Right lung (tissue), 2 donors: ENCODE measurements at regions not wholly inside any gene's neighbourhood (a gene's known extent, or its start where the extent isn't known, plus 50 kb on each side); places are given as distances from the start of the nearest gene placed in this dataset.
"Not testable (repeated sequence)": the region's sequence is repeated elsewhere in the genome, so short reads cannot be mapped to it uniquely, and the experiment has no call there.

Experiments
- DNase-seq, 2 donors: peaks; one replicate each; pipeline ENCODE4 v3.0.0-alpha.2; 2013

DNA sequence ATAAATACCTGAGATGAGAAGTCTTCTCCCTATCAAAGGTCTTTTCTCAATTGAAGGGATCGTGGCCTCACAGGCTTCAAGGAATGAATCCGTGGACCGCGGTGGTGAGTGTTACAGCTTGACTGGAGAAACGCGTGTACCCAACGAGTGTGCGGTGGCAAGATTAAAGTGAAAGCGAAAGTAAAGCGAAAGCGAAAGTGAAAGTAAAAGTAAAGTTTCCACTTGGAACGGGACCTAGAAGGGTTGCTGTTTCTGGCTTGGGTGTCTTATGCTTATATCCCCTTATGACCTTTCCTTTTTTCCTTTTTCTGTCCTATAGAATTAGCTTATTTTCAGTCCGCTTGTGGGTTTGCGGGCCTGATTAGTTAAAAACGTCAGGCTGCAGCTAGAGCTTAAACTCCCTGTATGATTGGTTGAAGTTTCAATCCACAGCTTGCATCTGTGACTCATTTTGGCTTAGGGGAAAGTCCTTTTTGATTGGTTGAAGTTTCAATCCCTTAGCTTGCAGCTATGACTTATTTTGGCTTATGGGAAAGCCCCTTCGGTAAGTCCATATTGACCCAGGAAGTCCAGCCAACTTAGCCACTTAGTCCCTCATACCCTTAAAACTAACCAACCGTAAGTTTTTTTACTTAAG is 924.3 kb upstream of the CDH10 start:
- DNase-seq = no peak

DNA sequence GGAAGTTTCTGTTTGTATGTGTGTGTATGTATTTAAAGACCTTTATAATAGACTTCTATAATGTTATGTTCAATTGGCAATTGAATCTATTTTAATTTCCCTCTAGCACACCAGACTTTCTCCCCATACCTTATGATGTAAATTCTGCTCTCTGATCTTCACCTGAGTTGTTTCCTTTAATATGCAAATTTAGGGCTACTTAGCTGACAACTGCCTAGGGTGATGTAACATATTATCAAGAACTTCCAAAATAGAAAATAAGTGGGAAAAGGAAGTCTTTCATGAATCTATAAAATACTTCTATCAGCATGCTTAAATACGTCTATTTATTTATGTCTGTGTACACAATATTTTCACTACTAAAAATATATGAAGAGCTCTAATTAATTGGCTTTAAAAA is 923.5 kb upstream of the CDH10 start:
- DNase-seq = no peak

DNA sequence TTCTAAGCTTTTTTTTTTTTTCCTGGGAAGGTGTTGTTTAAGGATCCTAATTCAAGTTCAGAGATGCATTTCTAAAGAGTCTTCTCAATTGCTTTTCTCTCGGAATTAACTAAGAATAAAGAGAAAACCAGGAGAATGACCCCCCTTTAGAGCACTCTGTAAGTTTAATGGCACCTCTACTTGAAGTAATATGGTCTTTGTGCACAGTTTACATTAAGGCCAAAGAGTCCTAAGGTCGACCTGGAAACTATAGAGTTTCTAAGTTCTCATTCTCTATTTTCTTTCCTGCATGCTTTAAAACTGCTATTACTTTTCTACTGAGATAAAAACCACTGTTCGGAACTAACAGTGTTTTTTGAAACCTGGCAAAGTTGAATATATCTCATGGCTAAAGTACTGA is 923.1 kb upstream of the CDH10 start:
- no peak for DNase-seq

DNA sequence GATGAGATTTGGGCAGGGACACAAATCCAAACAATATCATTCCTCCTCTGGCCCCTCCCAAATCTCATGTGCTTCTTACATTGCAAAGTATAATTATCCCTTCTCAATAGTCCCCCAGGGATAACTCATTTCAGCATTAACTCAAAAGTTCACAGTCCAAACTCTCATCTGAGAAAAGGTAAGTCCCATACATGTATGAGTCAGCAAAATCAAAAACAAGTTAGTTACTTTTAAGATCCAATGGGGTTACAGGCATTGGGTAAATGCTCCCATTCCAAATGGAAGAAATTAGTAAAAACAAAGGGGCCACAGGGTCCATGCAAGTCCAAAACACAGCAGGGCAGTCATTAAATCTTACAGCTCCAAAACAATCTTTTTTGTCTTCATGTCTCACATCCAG is 917.9 kb upstream of the CDH10 start:
- DNase-seq = no peak

DNA sequence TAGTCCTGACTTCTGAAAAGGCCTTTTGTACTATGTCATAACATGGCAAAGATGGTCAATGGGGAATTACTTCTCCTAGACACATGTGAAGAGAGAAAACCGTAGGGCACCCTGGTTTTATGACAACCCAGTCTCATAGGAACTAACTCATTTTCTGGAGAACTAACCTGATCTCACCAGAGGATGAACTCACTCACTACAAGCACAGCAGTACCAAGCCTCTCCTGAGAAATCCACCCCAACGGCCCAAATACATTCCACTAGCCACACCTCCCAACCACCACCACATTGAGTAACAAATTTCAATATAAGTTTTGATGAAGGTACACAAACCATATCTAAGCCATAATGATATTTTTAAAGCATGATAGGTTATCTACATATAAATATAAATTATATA is 909.3 kb upstream of the CDH10 start:
- DNase-seq = no peak

DNA sequence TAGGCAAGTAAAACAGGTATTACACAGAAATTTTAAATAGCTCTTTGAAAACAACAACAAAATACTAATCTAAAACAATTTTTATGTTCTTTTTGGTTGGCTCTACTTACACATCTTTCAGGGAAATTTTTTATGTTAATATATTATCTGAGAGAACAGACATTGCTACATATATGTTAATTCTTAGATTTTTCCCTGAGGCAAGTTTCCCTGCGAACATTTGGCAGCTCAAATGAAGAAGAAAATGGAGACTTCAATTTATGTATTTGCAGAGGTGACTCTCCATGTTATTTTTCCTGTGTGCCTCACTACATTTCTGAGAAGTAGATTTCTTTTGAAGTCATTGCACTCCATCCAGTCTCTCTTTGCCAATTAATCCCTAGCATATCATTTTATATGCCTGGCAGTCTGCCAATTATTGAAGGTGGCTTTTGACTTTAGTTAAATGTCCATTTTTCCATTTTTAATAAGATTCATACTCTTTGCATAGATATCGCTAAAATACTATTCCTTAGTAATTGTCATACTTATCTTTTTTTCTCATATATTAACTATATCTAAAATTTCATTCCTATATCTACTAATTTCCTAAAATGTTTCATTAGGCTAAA is 908.2 kb upstream of the CDH10 start:
- DNase-seq = no peak

DNA sequence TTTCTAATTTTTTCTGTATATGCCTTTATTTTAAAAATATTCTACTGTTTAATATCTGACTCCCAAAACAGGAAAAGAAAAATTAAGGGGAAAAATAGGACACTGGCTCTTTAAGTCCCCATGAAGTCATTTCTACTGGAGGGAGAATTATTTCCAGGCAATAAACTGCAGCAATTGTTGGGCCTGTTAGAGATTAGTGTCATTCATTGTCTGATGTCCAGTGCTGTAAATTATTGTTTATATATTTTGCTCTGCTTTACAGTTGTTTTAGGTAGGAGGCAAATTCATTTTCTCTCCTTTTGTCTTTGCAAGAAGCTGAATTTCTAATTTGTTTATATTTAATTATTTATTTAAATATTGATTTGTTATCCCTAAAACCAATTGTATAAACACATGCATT is 906.0 kb upstream of the CDH10 start:
- DNase-seq = no peak

DNA sequence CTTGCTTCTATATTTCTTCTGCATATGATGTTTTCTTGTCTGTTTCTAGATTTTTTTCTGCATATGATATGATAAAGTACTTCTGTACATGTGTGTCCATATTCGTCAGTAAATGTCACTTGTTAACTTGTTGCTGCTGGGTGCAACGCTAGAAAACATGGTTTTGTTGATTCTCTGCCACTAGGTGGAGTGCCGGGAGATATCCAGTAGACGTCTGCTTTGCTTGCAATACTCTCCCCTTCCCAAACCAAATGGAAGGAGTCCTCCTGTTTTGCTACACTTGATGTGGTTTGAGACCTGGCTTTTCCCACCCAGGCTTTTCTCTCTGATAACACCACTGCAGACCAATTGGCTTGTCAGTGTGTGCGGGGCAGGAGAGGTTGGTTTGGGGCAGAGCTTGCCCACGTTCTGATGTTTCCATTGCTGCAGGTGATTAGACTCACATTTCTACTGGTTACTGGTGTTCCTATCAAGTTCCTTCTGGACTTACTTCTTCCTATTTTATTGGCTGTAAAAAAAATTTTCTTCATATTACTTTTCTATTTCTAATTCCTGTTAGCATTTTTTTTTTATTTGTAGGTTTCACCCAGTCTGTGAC is 900.0 kb upstream of the CDH10 start:
- peak; percentile 4 to 7 for DNase-seq

DNA sequence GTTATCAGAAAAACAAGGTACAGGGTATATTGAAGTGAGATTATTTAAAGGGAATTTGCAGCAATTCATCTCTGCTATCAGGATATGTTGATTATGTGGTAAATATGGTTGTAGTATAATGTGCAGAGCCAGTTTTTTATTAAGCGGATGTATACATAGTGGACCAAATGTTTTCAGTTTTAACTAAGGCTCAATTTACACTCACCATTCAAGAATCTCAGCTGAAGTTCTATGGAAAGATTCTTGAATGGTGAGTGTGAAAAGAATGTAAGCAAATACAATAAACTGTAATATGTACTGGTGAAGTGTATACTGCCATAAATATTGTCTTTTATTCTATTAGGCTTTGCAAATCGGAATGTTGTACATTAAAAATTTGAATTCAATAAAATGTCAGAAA is 895.9 kb upstream of the CDH10 start:
- DNase-seq = no peak

DNA sequence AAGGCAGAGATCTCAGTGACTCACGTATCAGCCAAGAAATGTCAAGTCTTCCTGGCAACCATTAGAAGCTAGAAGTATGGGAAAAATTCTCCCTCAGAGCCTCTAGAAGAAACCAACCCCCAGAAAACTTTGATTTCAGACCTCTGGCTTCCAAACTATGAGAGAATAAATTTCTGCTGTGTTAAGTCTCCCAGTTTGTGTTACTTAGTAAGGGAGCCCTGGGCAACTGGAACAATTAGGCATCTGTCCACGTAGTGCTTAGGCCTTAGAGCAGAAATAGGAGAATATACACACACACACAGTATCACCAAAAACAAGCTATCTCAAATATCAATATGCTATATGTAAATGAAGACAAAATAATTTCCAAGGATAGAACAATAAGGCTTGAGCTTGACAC is 894.8 kb upstream of the CDH10 start:
- DNase-seq = no peak

DNA sequence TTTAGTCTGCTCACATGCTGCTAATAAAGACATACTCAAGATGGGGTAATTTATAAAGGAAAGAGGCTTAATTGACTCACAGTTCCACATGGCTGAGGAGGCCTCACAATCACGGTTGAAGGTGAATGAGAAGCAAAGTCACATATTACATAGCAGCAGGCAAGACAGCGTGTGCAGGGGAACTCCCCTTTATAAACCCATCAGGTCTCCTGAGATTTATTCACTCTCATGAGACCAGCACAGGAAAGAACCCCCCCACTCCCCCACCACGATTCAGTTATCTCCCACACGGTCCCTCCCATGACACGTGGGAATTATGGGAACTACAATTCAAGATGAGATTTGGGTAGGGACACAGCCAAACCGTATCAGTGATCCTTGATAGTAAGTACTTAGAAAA is 891.7 kb upstream of the CDH10 start:
- not testable (repeated sequence) for DNase-seq

DNA sequence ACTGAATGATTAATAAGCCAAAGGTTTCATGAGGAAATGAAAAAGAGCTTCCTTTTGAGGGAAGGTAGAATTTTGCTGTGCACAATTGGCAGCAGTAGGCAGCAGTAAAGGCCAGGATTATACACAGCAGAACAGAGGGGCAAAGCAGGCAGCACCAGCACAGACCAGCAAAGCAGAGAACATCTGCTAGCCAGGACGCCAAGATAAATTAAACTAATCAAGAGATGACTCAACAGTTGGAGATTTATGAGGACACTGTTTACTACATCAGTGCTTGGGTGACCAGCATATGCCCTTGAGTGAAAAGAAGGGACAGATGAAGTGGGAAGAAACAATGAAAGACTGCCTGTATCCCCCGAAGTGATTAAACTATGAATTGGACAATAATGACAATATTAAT is 871.4 kb upstream of the CDH10 start:
- no peak for DNase-seq

DNA sequence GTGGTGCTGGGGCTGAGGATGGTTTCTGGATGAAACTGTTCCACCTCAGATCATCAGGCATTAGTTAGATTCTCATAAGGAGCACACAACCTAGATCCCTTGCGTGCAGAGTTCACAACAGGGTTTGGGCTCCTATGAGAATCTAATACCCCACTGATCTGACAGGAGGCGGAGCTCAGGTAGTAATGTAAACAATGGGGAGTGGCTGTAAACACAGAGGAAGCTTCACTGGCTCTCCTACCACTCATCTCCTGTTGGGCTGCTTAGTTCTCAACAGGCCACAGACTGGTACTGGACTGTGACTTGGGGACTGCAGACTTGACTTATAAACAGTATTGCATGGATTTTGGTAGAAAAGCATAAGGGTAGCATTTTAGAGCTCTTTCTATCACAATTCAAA is 870.7 kb upstream of the CDH10 start:
- no peak for DNase-seq

DNA sequence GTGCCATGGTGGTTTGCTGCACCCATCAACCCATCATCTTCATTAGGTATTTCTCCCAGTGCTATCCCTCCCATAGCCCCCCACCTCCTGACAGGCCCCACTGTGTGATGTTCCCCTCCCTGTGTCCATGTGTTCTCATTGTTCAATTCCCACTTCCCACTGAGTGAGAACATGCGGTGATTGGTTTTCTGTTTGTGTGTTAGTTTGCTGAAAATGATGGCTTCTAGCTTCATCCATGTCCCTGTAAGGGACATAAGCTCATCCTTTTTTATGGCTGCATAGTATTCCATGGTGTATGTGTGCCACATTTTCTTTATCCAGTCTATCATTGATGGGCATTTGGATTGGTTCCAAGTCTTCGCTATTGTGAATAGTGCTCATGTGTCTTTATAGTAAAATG is 865.9 kb upstream of the CDH10 start:
- DNase-seq = not testable (repeated sequence)

DNA sequence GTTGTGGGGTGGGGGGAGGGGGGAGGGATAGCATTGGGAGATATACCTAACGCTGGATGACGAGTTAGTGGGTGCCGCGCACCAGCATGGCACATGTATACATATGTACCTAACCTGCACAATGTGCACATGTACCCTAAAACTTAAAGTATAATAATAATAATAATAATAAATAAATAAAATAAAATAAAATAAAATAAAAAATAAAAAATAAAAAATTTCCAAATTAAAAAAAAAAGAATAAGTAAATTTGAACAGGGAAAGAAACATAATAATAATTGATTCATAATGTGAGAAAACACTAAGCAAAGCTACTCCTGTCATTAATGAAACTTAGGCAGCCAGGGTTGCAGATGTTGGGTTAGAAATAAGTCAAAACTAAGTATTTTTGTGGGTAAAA is 863.2 kb upstream of the CDH10 start:
- DNase-seq = not testable (repeated sequence)

DNA sequence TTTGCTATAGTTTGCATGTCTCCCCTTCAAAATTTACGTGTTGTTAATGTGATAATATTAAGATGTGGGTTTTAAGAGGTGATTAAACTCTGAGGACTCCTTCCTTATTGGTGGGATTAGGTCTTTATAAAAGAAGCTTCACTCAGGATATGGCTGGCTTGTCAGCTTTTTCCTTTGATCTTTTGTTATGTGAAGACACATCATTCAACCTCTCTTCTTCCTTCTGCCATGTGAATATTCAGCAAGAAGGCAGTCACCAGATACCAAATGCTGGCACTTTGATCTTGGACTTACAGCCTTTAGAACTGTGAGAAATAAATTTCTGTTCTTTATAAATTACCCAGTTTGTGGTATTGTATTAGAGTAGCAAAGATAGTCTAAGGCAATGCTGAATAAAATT is 855.9 kb upstream of the CDH10 start:
- no peak for DNase-seq

DNA sequence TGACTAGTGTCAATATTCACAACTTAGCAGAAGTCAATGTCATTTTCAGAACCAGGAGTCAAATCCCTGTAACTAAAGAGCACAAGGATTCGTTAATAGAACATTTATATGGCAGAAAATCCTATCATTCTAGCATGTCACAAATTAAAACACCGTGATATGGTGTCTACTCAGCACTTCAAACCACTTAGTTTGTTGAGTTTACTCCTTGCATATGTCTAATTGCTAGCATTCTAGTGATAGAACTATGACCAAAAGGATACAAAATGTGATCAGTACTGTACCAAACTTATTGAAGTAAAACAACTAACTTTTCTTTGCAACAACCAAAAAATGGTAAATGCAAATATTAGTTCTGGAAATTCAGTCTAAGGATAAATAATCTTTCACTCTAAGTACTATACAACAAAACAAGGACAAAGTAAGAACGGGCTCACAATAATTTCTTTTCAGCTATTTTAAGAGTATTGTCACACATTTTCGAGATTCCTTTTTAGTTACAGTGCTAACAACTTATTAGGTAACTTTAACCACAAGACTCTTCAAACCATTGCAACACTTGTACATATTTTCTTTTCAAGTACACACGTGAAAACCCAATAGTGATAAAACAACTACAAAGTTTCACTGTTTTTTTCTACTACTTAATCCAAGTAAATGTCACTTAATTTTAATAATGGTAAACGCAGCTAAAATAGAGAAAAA is 845.2 kb upstream of the CDH10 start:
- DNase-seq = peak; percentile 12 to 15

DNA sequence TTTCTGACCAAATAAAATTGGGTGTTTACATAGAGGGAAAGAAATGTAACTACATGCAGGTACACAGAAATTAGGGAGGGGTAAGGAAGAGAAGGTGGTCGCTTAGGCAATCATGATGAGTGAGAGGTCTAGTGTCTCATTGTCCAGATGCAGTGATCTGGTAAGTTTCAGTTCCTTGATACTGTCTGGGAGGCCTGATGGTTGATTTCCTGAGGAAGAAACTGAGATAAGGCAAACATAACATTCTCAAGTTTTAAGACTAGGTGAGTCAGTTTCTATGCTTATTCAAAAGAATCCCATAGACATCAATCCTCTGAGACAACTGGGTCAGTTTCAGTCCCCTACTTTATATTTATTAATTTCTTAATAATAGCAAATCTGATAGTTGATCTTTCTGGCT is 843.3 kb upstream of the CDH10 start:
- DNase-seq = no peak

DNA sequence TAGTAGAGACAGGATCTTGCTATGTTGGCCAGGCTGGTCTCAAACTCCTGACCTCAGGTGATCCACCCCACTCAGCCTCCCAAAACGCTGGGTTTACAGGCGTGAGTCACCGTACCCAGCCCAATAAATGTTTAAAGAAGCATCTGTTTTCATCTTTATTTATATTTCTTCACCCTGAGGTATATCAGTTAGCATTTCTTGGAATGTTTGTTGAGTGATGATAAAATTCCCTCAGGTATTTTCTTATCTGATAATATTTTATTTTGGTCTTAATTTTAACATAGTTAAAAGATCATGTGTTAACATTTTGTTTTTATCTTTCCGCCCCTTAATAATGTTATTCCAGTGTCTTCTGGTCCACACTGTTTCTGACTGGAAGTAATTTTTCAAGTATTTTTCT is 839.6 kb upstream of the CDH10 start:
- DNase-seq = no peak

DNA sequence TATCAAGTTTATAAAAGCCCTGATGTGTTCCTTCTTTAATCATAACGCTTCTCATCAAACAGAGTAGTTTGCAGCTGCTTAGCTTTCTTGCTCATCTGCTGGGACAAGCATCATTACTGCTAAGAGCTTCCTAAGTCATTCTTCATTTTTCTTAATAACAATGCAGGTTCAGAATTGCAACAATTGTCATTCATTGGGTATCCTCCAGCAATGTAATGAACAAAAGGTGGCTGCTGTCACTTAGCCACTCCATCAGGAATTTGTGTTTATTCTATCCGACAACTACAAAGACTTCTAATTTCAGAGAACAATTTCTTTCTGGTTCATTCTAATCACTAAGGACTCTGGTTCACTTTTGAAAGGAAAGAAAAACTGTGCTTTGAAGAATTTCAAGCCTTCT is 836.7 kb upstream of the CDH10 start:
- DNase-seq = no peak

DNA sequence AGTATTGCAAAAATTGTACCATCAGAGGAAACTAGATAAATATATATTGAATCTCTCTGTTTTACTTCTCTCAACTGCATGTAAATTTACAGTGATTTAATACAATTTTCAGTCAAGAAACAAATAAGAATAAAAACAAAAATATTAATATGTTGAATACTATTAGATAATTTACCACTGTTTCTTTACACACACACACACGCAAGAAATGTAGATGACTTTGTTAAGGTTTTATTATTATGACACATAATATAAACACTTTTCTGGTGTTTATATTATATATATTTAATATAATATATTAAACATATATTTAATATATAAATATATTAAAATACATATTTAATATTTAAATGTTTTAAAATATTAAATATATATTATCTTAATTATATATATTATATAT is 814.3 kb upstream of the CDH10 start:
- DNase-seq = no peak

DNA sequence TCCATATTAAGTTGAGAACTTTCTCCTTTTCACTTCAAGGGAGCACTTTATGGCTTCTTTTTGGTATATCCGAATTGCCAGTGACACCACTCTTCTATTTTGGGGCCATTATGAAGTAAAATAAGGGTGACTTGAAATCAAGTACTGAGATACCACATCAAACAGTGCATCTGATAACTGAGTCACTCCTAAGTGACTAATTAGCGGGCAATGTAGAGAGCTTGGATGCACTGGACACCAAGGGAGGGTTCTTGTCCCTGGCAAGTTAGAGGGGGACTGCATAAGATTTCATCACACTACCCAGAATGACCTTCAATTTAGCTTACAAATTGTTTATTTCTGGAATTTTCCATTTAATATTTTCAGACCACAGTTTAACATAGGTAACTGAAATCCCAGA is 813.9 kb upstream of the CDH10 start:
- no peak for DNase-seq

DNA sequence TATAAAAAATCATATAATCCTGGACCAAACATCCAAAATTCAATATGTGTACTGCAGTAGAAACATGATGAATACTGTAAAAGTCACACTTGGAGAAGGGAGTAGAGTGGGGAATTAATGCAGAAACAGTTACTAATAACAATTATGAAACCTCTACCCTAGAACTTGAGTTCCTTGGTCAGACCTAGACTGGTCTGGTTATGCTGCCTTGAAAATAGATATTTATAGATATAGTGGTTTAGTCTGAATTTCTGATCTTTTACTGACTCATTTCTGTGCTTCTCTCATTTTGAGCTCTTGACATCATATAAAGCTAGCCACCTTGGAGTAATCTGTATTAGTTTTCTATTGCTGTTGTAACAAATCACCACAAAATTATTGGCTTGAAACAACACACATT is 808.7 kb upstream of the CDH10 start:
- DNase-seq = no peak
